Kidney (tissue), 13 donors: ENCODE measurements at regions not wholly inside any gene's neighbourhood (a gene's known extent, or its start where the extent isn't known, plus 50 kb on each side); places are given as distances from the start of the nearest gene placed in this dataset.

Source experiments
- DNase-seq, 5 donors: peaks; one replicate each; pipeline ENCODE4 v3.0.0-alpha.2; 2013 to 2020
- FAIRE-seq: peaks from 2 replicates; lab custom pipeline; 2012; peaks lifted over from hg19 to GRCh38; lab: Jason Lieb, UNC
- H3K27ac ChIP-seq, 2 donors: one replicate each; pipeline ENCODE4 v1.7.0; 2013; ENCODE audit warnings: low read depth in 2 of 2, low read length in 2 of 2, inconsistent platforms in 1 of 2
- H3K27me3 ChIP-seq: one replicate; pipeline ENCODE4 v1.7.1; 2013; ENCODE audit warnings: low read length, inconsistent platforms; ENCODE audit not compliant: control insufficient read depth, insufficient read depth
- H3K36me3 ChIP-seq, 3 donors: one replicate each; pipeline versions ENCODE4 v1.7.0 to v1.7.1; 2013; ENCODE audit warnings: low read length in 3 of 3, control low read depth in 1 of 3, inconsistent platforms in 1 of 3; ENCODE audit not compliant: insufficient read depth in 3 of 3, control insufficient read depth in 2 of 3
- H3K4me1 ChIP-seq, 3 donors: one replicate each; pipeline versions ENCODE4 v1.7.0 to v1.7.1; 2013; ENCODE audit warnings: low read length in 3 of 3, inconsistent platforms in 1 of 3, low read depth in 1 of 3; ENCODE audit not compliant: control insufficient read depth in 2 of 3, insufficient read depth in 2 of 3
- H3K4me3 ChIP-seq, 3 donors: one replicate each; pipeline versions ENCODE4 v1.7.0 to v1.8.1; 2013; ENCODE audit warnings: low read length in 3 of 3, control low read depth in 1 of 3, inconsistent platforms in 1 of 3
- H3K9ac ChIP-seq, 3 donors: one replicate each; pipeline versions ENCODE4 v1.7.0 to v1.7.1; 2013; ENCODE audit warnings: low read length in 3 of 3, control low read depth in 1 of 3, inconsistent platforms in 1 of 3
- H3K9me3 ChIP-seq, 3 donors: one replicate each; pipeline versions ENCODE4 v1.7.0 to v1.7.1; 2013; ENCODE audit warnings: low read length in 3 of 3, control low read depth in 1 of 3, inconsistent platforms in 1 of 3; ENCODE audit not compliant: control insufficient read depth in 2 of 3, insufficient read depth in 1 of 3
- CTCF ChIP-seq: IDR thresholded peaks from 3 replicates; pipeline ENCODE4 v1.5.1; 2012; ENCODE audit warnings: mild to moderate bottlenecking, moderate library complexity, borderline replicate concordance; ENCODE audit not compliant: insufficient read depth; ENCODE audit errors: extremely low read depth
- intact Hi-C: fragments of 100-400 bp; cut with DNase I; formaldehyde crosslinking; loops from one replicate; pipeline ENCODE4 v1.11.1; 2022
- donor health status: control.
- donor health status: control.
- donor health status: control.
- donor health status: control.
- donor health status: control.
- donor health status: DM: yes; HTN: yes; CAD: no.
- donor health status: Normal renal cell carcinoma (clear cell type).

- H3K36me3 ChIP-seq: no peaks in the 10 kb centered on the region
- FAIRE-seq (no peak), DNase-seq (no peak)
- no peak overlapping the region for H3K27ac ChIP-seq
- intact Hi-C loops: no loop called here
- no peaks in the 10 kb centered on the region for H3K9me3 ChIP-seq
- no peak overlapping the region for H3K9ac ChIP-seq
- TF ChIP-seq CTCF: no peak
- H3K4me3 ChIP-seq: no peak overlapping the region
- H3K27me3 ChIP-seq: no peaks in the 10 kb centered on the region
- H3K4me1 ChIP-seq: no peaks in the 10 kb centered on the region
Observed at GRCh38 chr11:122170815-122171475, 54.9 kb upstream of the BLID start.

GRCh38 chr11:122168218-122168617 is 52.2 kb upstream of the BLID start:
- Histone ChIP-seq H3K36me3 (no peaks in the 10 kb centered on the region), H3K27me3 (no peaks in the 10 kb centered on the region), H3K9me3 (no peaks in the 10 kb centered on the region), H3K4me1 (no peaks in the 10 kb centered on the region), H3K9ac (no peak overlapping the region), H3K4me3 (no peak overlapping the region), H3K27ac (no peak overlapping the region)
- DNase-seq (no peak), FAIRE-seq (no peak)
- TF ChIP-seq CTCF: no peak
- intact Hi-C loops: no loop called here

- Histone ChIP-seq H3K27ac (no peak overlapping the region), H3K9ac (no peak overlapping the region), H3K4me3 (no peak overlapping the region), H3K9me3 (no peaks in the 10 kb centered on the region), H3K4me1 (no peaks in the 10 kb centered on the region), H3K27me3 (no peaks in the 10 kb centered on the region), H3K36me3 (no peaks in the 10 kb centered on the region)
- intact Hi-C loops: no loop called here
- DNase-seq: no peak
- FAIRE-seq: no peak
- no peak for TF ChIP-seq CTCF
Observed at GRCh38 chr11:122167100-122167499, 51.1 kb upstream of the BLID start.
